IMR-90 (cell line): ENCODE measurements at regions not wholly inside any gene's neighbourhood (a gene's known extent, or its start where the extent isn't known, plus 50 kb on each side); places are given as distances from the start of the nearest gene placed in this dataset.

ENCODE experiments used
- ATAC-seq: fragments of 200-7000 bp; cut with Tn5 transposase; 2 replicates; pipeline ENCODE4 v1.9.1; 2020; ENCODE audit warnings: low read depth, mild to moderate bottlenecking, moderate library complexity
- BruUV-seq: library from RNA; stranded (reverse); fragments of 400-500 nt; replicated peaks from 2 replicates; lab custom pipeline; 2021; lab: Mats Ljungman, UMichigan
- CTCF ChIA-PET: fragments of 300-600 bp; formaldehyde crosslinking; extraction: SDS; loops from one replicate; lab custom pipeline; 2021; ENCODE audit warnings: antibody characterized with exemption; lab: Yijun Ruan, JAX
- POLR2A ChIA-PET: fragments of 300-600 bp; sonication (Branson Sonifier 250); formaldehyde crosslinking; loops from one replicate; lab custom pipeline; 2022; ENCODE audit warnings: antibody characterized with exemption; ENCODE audit not compliant: unreplicated experiment; lab: Charles Lee
- DNase-seq: peaks from one replicate; pipeline ENCODE4 v3.0.0; 2013
- H2AFZ ChIP-seq: replicated peaks from 2 replicates; pipeline ENCODE3; 2013; ENCODE audit warnings: low read length, mild to moderate bottlenecking; ENCODE audit not compliant: poor library complexity
- H2AK5ac ChIP-seq: 2 replicates; pipeline ENCODE4 v1.6.1; 2013; ENCODE audit warnings: low read depth, low read length, inconsistent platforms
- H2AK9ac ChIP-seq: replicated peaks from 2 replicates; pipeline ENCODE3; 2013; ENCODE audit warnings: mild to moderate bottlenecking, low read depth, low read length, moderate library complexity; ENCODE audit not compliant: poor library complexity
- H2BK120ac ChIP-seq: 2 replicates; pipeline ENCODE4 v1.6.1; 2013; ENCODE audit warnings: low read depth, low read length, inconsistent platforms
- H2BK15ac ChIP-seq: 3 replicates; pipeline ENCODE4 v1.6.1; 2013; ENCODE audit warnings: low read depth, low read length, inconsistent platforms
- H2BK20ac ChIP-seq: 2 replicates; pipeline ENCODE4 v1.6.1; 2013; ENCODE audit warnings: low read depth, mild to moderate bottlenecking, inconsistent platforms, low read length, moderate library complexity
- H2BK5ac ChIP-seq: 2 replicates; pipeline ENCODE4 v1.6.1; 2013; ENCODE audit warnings: mild to moderate bottlenecking, low read depth, low read length, inconsistent platforms; ENCODE audit not compliant: poor library complexity, severe bottlenecking
- H3K14ac ChIP-seq: replicated peaks from 2 replicates; pipeline ENCODE4 v1.6.1; 2013; ENCODE audit warnings: low read depth, low read length, inconsistent platforms
- H3K18ac ChIP-seq: 2 replicates; pipeline ENCODE4 v1.6.1; 2013; ENCODE audit warnings: low read depth, low read length, control low read depth
- H3K23ac ChIP-seq: 2 replicates; pipeline ENCODE4 v1.6.1; 2013; ENCODE audit warnings: low read depth, low read length, inconsistent platforms
- H3K27ac ChIP-seq: 2 replicates; pipeline ENCODE4 v1.5.1; 2013; ENCODE audit warnings: mild to moderate bottlenecking, control low read depth, low read length; ENCODE audit not compliant: insufficient read depth
- H3K27me3 ChIP-seq: 2 replicates; pipeline ENCODE4 v1.6.1; 2013; ENCODE audit warnings: low read length; ENCODE audit not compliant: control insufficient read depth, insufficient read depth
- H3K36me3 ChIP-seq: 2 replicates; pipeline ENCODE4 v1.6.1; 2013; ENCODE audit warnings: low read length, mixed read lengths; ENCODE audit not compliant: control insufficient read depth, insufficient read depth
- H3K4ac ChIP-seq: 2 replicates; pipeline ENCODE4 v1.6.1; 2013; ENCODE audit warnings: low read depth, low read length, inconsistent platforms
- H3K4me1 ChIP-seq: 2 replicates; pipeline ENCODE4 v1.6.1; 2013; ENCODE audit warnings: low read length, mixed read lengths; ENCODE audit not compliant: control insufficient read depth, insufficient read depth
- H3K4me2 ChIP-seq: 2 replicates; pipeline ENCODE4 v1.6.1; 2013; ENCODE audit warnings: low read depth, mild to moderate bottlenecking, control low read depth, low read length, moderate library complexity
- H3K4me3 ChIP-seq: 2 replicates; pipeline ENCODE4 v1.5.1; 2013; ENCODE audit warnings: low read depth, mild to moderate bottlenecking, control low read depth, low read length, moderate library complexity; ENCODE audit not compliant: insufficient read depth
- H3K56ac ChIP-seq: 2 replicates; pipeline ENCODE4 v1.6.1; 2013; ENCODE audit warnings: low read length, inconsistent platforms; ENCODE audit not compliant: insufficient read depth; ENCODE audit errors: extremely low read depth
- H3K79me1 ChIP-seq, 2 experiments: 2 replicates each; pipeline ENCODE4 v1.6.1; 2013; ENCODE audit warnings: low read length in 2 of 2, inconsistent platforms in 1 of 2, low read depth in 1 of 2
- H3K9ac ChIP-seq: 2 replicates; pipeline ENCODE4 v1.6.1; 2013; ENCODE audit warnings: low read depth, low read length, control low read depth
- H3K9me1 ChIP-seq: 2 replicates; pipeline ENCODE4 v1.6.1; 2013; ENCODE audit warnings: low read length, inconsistent platforms; ENCODE audit not compliant: insufficient read depth
- H3K9me3 ChIP-seq: 2 replicates; pipeline ENCODE4 v1.6.1; 2013; ENCODE audit warnings: low read length; ENCODE audit not compliant: control insufficient read depth, insufficient read depth
- H4K20me1 ChIP-seq: 2 replicates; pipeline ENCODE4 v1.6.1; 2013; ENCODE audit warnings: low read length, inconsistent platforms; ENCODE audit not compliant: insufficient read depth
- H4K5ac ChIP-seq: 2 replicates; pipeline ENCODE4 v1.6.1; 2013; ENCODE audit warnings: mild to moderate bottlenecking, low read depth, low read length, control low read depth
- H4K8ac ChIP-seq, 2 experiments: 2 replicates each; pipeline ENCODE4 v1.6.1; 2013; ENCODE audit warnings: low read depth in 2 of 2, low read length in 2 of 2, control low read depth in 1 of 2, inconsistent platforms in 1 of 2
- H4K91ac ChIP-seq: 2 replicates; pipeline ENCODE4 v1.6.1; 2013; ENCODE audit warnings: low read depth, low read length, inconsistent platforms; ENCODE audit not compliant: insufficient read depth
- BHLHE40 ChIP-seq: fragments of 150-350 bp; IDR thresholded peaks from 2 replicates; pipeline ENCODE4 v1.6.1; 2016; ENCODE audit warnings: mild to moderate bottlenecking, low read depth, low read length
- CEBPB ChIP-seq: IDR thresholded peaks from 2 replicates; pipeline ENCODE4 v1.6.1; 2012; ENCODE audit warnings: low read depth, low read length, improper control_type of control experiment
- CHD1 ChIP-seq: IDR thresholded peaks from 2 replicates; pipeline ENCODE4 v1.6.1; 2012; ENCODE audit warnings: low read depth, low read length, improper control_type of control experiment
- MAFK ChIP-seq: IDR thresholded peaks from 2 replicates; pipeline ENCODE4 v1.6.1; 2012; ENCODE audit warnings: low read depth, low read length, improper control_type of control experiment
- MAZ ChIP-seq: IDR thresholded peaks from 2 replicates; pipeline ENCODE4 v1.6.1; 2012; ENCODE audit warnings: low read depth, mild to moderate bottlenecking, low read length, improper control_type of control experiment, moderate library complexity, borderline replicate concordance
- NFE2L2 ChIP-seq: fragments of 150-350 bp; IDR thresholded peaks from 2 replicates; pipeline ENCODE4 v1.6.1; 2016; ENCODE audit warnings: low read depth, mild to moderate bottlenecking, low read length
- POLR2A ChIP-seq: IDR thresholded peaks from 2 replicates; pipeline ENCODE4 v1.6.1; 2012; ENCODE audit warnings: mild to moderate bottlenecking, low read depth, low read length
- RAD21 ChIP-seq: IDR thresholded peaks from 2 replicates; pipeline ENCODE4 v1.6.1; 2012; ENCODE audit warnings: low read length, improper control_type of control experiment
- WGBS, 2 experiments: methylation state at CpG; one replicate each; pipeline versions ENCODE4 v1.1.5 to v1.1.7; 2013; ENCODE audit warnings: missing lambda C conversion rate in 2 of 2; ENCODE audit not compliant: insufficient read length in 1 of 2; ENCODE audit errors: extremely low coverage in 2 of 2; 5-methylcytosine and 5-hydroxymethylcytosine counted together
- dilution Hi-C: fragments of 300-500 bp; cut with HindIII; formaldehyde crosslinking; loops from one replicate; pipeline ENCODE4 v1.14.3; 2018; ENCODE audit warnings: low sequenced_read_pairs; ENCODE audit not compliant: unreplicated experiment
- in situ Hi-C: fragments of 300-500 bp; cut with MboI; formaldehyde crosslinking; loops from 3 replicates; pipeline ENCODE4 v1.14.3; 2019; ENCODE audit warnings: low sequenced_read_pairs, inconsistent platforms, mixed read lengths
- intact Hi-C: fragments of 100-400 bp; cut with micrococcal nuclease; formaldehyde crosslinking; loops from 2 replicates; pipeline ENCODE4 v1.10.0; 2022
- TF ChIP-seq, protein P1 (sequence below): conservative IDR thresholded peaks from 2 replicates; pipeline ENCODE4 v1.5.1; 2012; ENCODE audit warnings: mild to moderate bottlenecking, low read depth, low read length, improper control_type of control experiment

DNA sequence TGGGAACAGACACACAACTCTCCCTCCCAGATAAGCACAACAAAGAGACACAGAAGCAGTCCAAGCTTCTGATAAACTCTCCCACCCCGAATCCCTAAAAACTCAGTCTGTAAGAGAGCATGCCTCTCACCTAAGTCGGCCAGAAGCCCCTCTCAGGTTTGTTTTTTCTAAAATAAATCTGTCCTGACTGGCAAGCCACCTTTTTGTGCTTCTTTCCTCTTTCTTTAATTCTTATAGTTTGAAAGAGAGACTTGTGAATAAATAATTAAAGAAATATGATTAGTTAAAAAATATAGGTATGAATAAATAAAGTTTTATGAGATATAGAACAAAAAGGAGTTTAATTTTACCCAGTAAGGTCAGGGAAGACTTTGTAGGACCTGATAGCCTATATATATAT is 329.0 kb upstream of the SLCO3A1 start:
- ATAC-seq (no peak), DNase-seq (no peak)
- no peak overlapping the region for H3K23ac ChIP-seq
- H2BK120ac ChIP-seq, result no peak overlapping the region
- H3K9ac ChIP-seq, result no peak overlapping the region
- in situ Hi-C loops (no loop called here), dilution Hi-C loops (no loop called here), intact Hi-C loops (loop anchor here (5.0 kb wide), 1 partner anchor 467 kb away; no protein-coding TSS in a partner anchor)
- H2AK5ac ChIP-seq, result no peak overlapping the region
- ChIA-PET POLR2A (no interaction called here), CTCF (no interaction called here)
- no peak overlapping the region for H4K5ac ChIP-seq
- no peak overlapping the region for H3K18ac ChIP-seq
- H3K14ac ChIP-seq, result no peak overlapping the region
- H3K9me3 ChIP-seq, result no peaks in the 10 kb centered on the region
- H3K4ac ChIP-seq, result no peak overlapping the region
- no peak overlapping the region for H2AK9ac ChIP-seq
- H4K20me1 ChIP-seq, result no peaks in the 10 kb centered on the region
- H3K27ac ChIP-seq, result no peak overlapping the region
- no CpG with 5 or more reads among the region's 2 CpGs for WGBS, 2 experiments
- H2BK5ac ChIP-seq, result no peak overlapping the region
- H3K4me2 ChIP-seq, result no peak overlapping the region
- H2BK15ac ChIP-seq, result no peak overlapping the region
- no peak for TF ChIP-seq MAFK
- no peak for TF ChIP-seq BHLHE40
- TF ChIP-seq POLR2A, result no peak
- TF ChIP-seq, protein P1, sequence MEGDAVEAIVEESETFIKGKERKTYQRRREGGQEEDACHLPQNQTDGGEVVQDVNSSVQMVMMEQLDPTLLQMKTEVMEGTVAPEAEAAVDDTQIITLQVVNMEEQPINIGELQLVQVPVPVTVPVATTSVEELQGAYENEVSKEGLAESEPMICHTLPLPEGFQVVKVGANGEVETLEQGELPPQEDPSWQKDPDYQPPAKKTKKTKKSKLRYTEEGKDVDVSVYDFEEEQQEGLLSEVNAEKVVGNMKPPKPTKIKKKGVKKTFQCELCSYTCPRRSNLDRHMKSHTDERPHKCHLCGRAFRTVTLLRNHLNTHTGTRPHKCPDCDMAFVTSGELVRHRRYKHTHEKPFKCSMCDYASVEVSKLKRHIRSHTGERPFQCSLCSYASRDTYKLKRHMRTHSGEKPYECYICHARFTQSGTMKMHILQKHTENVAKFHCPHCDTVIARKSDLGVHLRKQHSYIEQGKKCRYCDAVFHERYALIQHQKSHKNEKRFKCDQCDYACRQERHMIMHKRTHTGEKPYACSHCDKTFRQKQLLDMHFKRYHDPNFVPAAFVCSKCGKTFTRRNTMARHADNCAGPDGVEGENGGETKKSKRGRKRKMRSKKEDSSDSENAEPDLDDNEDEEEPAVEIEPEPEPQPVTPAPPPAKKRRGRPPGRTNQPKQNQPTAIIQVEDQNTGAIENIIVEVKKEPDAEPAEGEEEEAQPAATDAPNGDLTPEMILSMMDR, result no peak
- TF ChIP-seq CEBPB, result no peak
- no peak for TF ChIP-seq MAZ
- TF ChIP-seq NFE2L2, result no peak
- no peak for TF ChIP-seq RAD21
- no peak for TF ChIP-seq CHD1
- H3K4me1 ChIP-seq, result peaks cover 9% of the 10 kb centered on the region
- H3K56ac ChIP-seq, result no peak overlapping the region
- H3K9me1 ChIP-seq, result peaks cover 4% of the 10 kb centered on the region
- H3K36me3 ChIP-seq, result no peaks in the 10 kb centered on the region
- H4K8ac ChIP-seq, result no peak overlapping the region
- no peak overlapping the region for H4K91ac ChIP-seq
- BruUV-seq, result no TSS peak
- no peak overlapping the region for H2BK20ac ChIP-seq
- no peak overlapping the region for H3K4me3 ChIP-seq
- peaks cover 2% of the 10 kb centered on the region; the same call in 1 of the 2 replicates for H3K27me3 ChIP-seq
- no peaks in the 10 kb centered on the region for H3K79me1 ChIP-seq
- no peak overlapping the region for H2AFZ ChIP-seq
